Mesenchymal stem cell (in vitro differentiated cells and primary cell): ENCODE measurements at regions not wholly inside any gene's neighbourhood (a gene's known extent, or its start where the extent isn't known, plus 50 kb on each side); places are given as distances from the start of the nearest gene placed in this dataset.

Experiments used
- DNase-seq: peaks from one replicate; pipeline ENCODE4 v3.0.0-alpha.2; 2013
- H2AFZ ChIP-seq: one replicate; pipeline ENCODE4 v1.6.1; 2013; ENCODE audit warnings: low read depth, mild to moderate bottlenecking, control low read depth, inconsistent platforms, low read length, moderate library complexity
- H2AK5ac ChIP-seq: 2 replicates; pipeline ENCODE4 v1.6.1; 2013; ENCODE audit warnings: low read length, moderate library complexity, mild to moderate bottlenecking, inconsistent platforms; ENCODE audit not compliant: severe bottlenecking
- H2BK120ac ChIP-seq: one replicate; pipeline ENCODE4 v1.6.1; 2013; ENCODE audit warnings: low read depth, mild to moderate bottlenecking, inconsistent platforms, low read length, moderate library complexity
- H2BK12ac ChIP-seq, 2 experiments: one replicate each; pipeline ENCODE4 v1.6.1; 2013; ENCODE audit warnings: inconsistent platforms in 2 of 2, low read length in 2 of 2, mild to moderate bottlenecking in 2 of 2, moderate library complexity in 2 of 2, control low read depth in 1 of 2
- H2BK15ac ChIP-seq: one replicate; pipeline ENCODE4 v1.6.1; 2013; ENCODE audit warnings: mild to moderate bottlenecking, low read depth, inconsistent platforms; ENCODE audit not compliant: poor library complexity, severe bottlenecking
- H2BK5ac ChIP-seq: 2 replicates; pipeline ENCODE4 v1.6.1; 2013; ENCODE audit warnings: low read depth, mild to moderate bottlenecking, low read length, control low read depth, inconsistent platforms; ENCODE audit not compliant: poor library complexity, severe bottlenecking
- H3K14ac ChIP-seq, 2 experiments: one replicate each; pipeline ENCODE4 v1.6.1; 2013; ENCODE audit warnings: inconsistent platforms in 2 of 2, low read length in 2 of 2, control low read depth in 1 of 2, mild to moderate bottlenecking in 1 of 2, moderate library complexity in 1 of 2
- H3K18ac ChIP-seq, 2 experiments: one replicate each; pipeline ENCODE4 v1.6.1; 2013; ENCODE audit warnings: inconsistent platforms in 2 of 2, low read length in 2 of 2, control low read depth in 1 of 2, low read depth in 1 of 2, mild to moderate bottlenecking in 1 of 2
- H3K23ac ChIP-seq, 2 experiments: one replicate each; pipeline ENCODE4 v1.6.1; 2013; ENCODE audit warnings: inconsistent platforms in 2 of 2, low read length in 2 of 2, mild to moderate bottlenecking in 2 of 2, moderate library complexity in 2 of 2, control low read depth in 1 of 2
- H3K27ac ChIP-seq: 2 replicates; pipeline ENCODE4 v1.5.1; 2013; ENCODE audit warnings: mild to moderate bottlenecking, moderate library complexity, low read length, control low read depth, inconsistent platforms; ENCODE audit not compliant: poor library complexity, severe bottlenecking
- H3K27me3 ChIP-seq, 2 experiments: 2 replicates each; pipeline versions ENCODE4 v1.6.1 to v1.7.0; 2013; ENCODE audit warnings: low read length in 2 of 2, mild to moderate bottlenecking in 2 of 2, moderate library complexity in 2 of 2, control low read depth in 1 of 2, inconsistent platforms in 1 of 2; ENCODE audit not compliant: control insufficient read depth in 1 of 2, insufficient read depth in 1 of 2
- H3K36me3 ChIP-seq, 2 experiments: 2 replicates each; pipeline versions ENCODE4 v1.6.1 to v1.7.0; 2013; ENCODE audit warnings: low read length in 2 of 2, control low read depth in 1 of 2, inconsistent platforms in 1 of 2, low read depth in 1 of 2, mild to moderate bottlenecking in 1 of 2; ENCODE audit not compliant: insufficient read depth in 2 of 2, control insufficient read depth in 1 of 2
- H3K4ac ChIP-seq, 2 experiments: one replicate each; pipeline ENCODE4 v1.6.1; 2013; ENCODE audit warnings: inconsistent platforms in 2 of 2, low read length in 2 of 2, mild to moderate bottlenecking in 2 of 2, moderate library complexity in 2 of 2, control low read depth in 1 of 2, low read depth in 1 of 2
- H3K4me1 ChIP-seq: 2 replicates; pipeline ENCODE4 v1.6.1; 2013; ENCODE audit warnings: low read depth, low read length, control low read depth; ENCODE audit not compliant: control insufficient read depth, insufficient read depth
- H3K4me2 ChIP-seq: 2 replicates; pipeline ENCODE4 v1.6.1; 2013; ENCODE audit warnings: low read length, mild to moderate bottlenecking, inconsistent platforms; ENCODE audit not compliant: poor library complexity, severe bottlenecking
- H3K4me3 ChIP-seq, 2 experiments: 2 replicates each; pipeline versions ENCODE4 v1.5.1 to v1.7.0; 2013; ENCODE audit warnings: low read length in 2 of 2, mild to moderate bottlenecking in 2 of 2, control low read depth in 1 of 2, low read depth in 1 of 2; ENCODE audit not compliant: insufficient read depth in 1 of 2
- H3K79me1 ChIP-seq: replicated peaks from 2 replicates; pipeline ENCODE4 v1.6.1; 2013; ENCODE audit warnings: mild to moderate bottlenecking, control low read depth, low read length, inconsistent platforms; ENCODE audit not compliant: poor library complexity, severe bottlenecking
- H3K9ac ChIP-seq: 2 replicates; pipeline ENCODE4 v1.7.0; 2013; ENCODE audit warnings: mild to moderate bottlenecking, low read length, moderate library complexity
- H3K9me3 ChIP-seq: 2 replicates; pipeline ENCODE4 v1.7.0; 2013; ENCODE audit warnings: mild to moderate bottlenecking, low read length; ENCODE audit not compliant: control insufficient read depth
- H4K8ac ChIP-seq: one replicate; pipeline ENCODE4 v1.6.1; 2013; ENCODE audit warnings: inconsistent platforms, mild to moderate bottlenecking, low read length, moderate library complexity
- H4K91ac ChIP-seq: one replicate; pipeline ENCODE4 v1.6.1; 2013; ENCODE audit warnings: mild to moderate bottlenecking, low read length, inconsistent platforms
- WGBS: methylation state at CpG from one replicate; pipeline ENCODE4 v1.1.7; 2013; ENCODE audit warnings: mixed read lengths; 5-methylcytosine and 5-hydroxymethylcytosine counted together

DNA sequence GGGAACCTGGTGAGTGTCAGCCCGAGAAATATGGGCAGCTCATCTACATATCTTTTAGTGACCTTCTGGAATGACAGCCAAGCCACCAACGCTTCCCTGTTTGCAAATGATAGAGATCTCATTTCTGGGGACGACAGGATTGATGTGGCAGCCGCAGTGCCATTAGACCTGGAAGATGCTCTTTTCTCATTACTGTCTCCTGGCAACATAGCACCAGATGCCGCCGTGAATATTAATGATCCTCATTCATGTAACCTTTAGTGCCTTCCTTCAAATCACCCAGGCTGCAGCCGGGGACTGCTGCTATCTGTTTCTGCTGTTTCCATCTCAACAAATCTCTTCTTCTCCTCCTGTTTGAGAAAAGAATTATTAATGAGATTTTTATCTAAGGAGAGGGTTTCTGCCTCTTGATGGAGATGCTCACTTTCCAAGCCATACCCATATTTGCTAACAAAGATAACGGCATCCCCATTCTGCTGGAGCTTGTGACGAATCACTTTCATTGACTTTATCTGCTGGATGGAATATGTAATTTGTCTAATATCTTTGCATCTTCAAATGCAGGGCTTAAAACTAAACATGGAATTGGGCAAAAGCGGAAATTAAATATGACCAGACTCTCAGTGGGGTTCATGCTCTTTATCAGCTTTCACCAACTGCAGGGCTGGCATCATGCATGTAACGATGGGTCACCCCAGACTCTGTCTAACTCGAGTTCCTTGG, 74.8 kb upstream of the KIF16B start:
- Histone ChIP-seq H2BK120ac (no peak overlapping the region), H3K4me3 (no peak overlapping the region), H3K9me3 (no peaks in the 10 kb centered on the region), H3K14ac (no peak overlapping the region), H3K4me1 (no peaks in the 10 kb centered on the region), H3K18ac (no peak overlapping the region), H3K27ac (no peak overlapping the region), H3K23ac (no peak overlapping the region), H3K4ac (no peak overlapping the region), H4K8ac (no peak overlapping the region), H3K9ac (no peak overlapping the region), H2BK12ac (no peak overlapping the region), H2BK15ac (no peak overlapping the region), H2BK5ac (no peak overlapping the region), H3K79me1 (no peaks in the 10 kb centered on the region), H3K36me3 (no peaks in the 10 kb centered on the region), H2AK5ac (no peak overlapping the region), H3K27me3 (peaks cover 0 to 18% of the 10 kb centered on the region in 2 experiments), H3K4me2 (no peak overlapping the region), H2AFZ (no peak overlapping the region), H4K91ac (no peak overlapping the region)
- 64% methylated on average over 9 of the region's 12 CpGs for WGBS
- no peak for DNase-seq

DNA sequence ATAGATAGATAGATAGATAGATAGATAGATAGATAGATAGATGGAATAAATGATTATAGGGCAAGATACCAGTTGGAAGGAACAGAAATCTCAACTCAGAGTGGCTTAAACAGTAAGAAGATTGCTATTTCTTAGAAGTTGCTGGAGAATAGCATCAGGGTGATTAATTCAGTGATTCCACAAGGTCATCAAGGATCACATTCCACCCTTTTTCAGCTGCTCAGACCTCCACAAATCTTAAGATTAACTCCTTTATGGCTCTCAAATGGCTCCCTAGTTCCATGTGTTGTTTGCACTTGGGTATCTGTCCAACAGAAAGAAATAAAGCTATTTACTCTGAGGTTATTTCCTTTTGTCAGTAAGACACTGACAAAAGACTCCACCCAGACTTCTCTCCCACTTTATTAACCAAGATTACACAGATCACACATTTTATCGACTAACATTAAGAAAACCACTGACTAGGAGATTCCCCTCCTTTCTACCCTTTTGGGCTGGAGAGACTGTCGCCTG, 68.3 kb upstream of the KIF16B start:
- Histone ChIP-seq H3K27me3 (no peaks in the 10 kb centered on the region), H4K91ac (no peak overlapping the region), H4K8ac (no peak overlapping the region), H2AK5ac (no peak overlapping the region), H3K27ac (no peak overlapping the region), H2BK15ac (no peak overlapping the region), H3K4me2 (no peak overlapping the region), H3K9me3 (no peaks in the 10 kb centered on the region), H2AFZ (no peak overlapping the region), H3K79me1 (no peaks in the 10 kb centered on the region), H3K14ac (no peak overlapping the region), H3K4me1 (peaks cover 7% of the 10 kb centered on the region), H3K36me3 (no peaks in the 10 kb centered on the region), H2BK120ac (no peak overlapping the region), H3K4ac (no peak overlapping the region), H3K4me3 (no peak overlapping the region), H2BK12ac (no peak overlapping the region), H3K18ac (no peak overlapping the region), H3K23ac (no peak overlapping the region), H2BK5ac (no peak overlapping the region), H3K9ac (no peak overlapping the region)
- no peak for DNase-seq
- 94% methylated on average over 2 of the region's 2 CpGs for WGBS

DNA sequence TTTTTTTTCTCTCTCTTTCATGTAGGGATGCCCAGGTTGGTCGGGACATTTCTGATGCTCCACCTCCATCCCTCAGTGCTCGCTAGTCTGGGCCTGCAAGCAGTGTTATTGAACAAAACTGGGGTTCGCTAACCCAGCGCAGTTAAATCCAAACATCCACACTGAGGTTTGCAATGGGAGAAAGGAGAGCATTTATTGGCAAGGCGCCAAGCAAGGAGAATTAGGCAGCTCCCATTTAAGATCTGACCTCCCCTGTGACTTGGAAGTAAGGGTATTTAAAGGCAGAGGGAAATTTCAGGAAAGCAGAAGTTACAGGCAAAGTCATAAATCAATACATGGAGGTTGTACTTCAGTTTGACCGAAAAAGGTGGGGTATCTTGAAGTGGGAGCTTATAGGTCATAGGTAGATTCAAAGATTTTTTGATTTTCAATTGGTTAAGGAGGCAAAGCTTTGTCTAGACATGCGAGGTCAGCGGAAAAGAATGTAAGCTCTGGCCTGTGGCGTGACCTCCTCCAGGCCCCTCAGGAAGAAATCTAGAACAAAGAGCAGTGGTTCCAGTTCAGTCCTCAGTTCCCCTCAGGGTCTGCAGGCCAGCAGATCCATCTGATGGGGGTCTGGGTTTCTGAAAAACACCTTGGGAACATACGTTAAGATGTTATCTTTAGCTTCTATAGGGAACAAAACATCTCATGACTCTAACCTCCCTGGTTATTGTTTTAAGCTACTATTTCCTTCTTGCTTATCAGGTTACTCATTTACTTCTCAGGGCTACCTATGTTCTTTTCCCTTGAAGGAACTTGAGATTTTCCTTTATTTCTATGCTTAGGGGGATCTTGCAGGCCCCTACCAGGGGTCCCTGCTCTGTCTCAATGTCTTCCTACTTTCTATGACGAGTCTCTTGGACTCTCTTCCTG, 66.0 kb upstream of the KIF16B start:
- Histone ChIP-seq H3K4me1 (peaks cover 7% of the 10 kb centered on the region), H3K9ac (no peak overlapping the region), H3K36me3 (no peaks in the 10 kb centered on the region), H4K91ac (no peak overlapping the region), H3K4me3 (no peak overlapping the region), H3K23ac (no peak overlapping the region), H3K14ac (no peak overlapping the region), H2BK15ac (no peak overlapping the region), H4K8ac (no peak overlapping the region), H3K9me3 (no peaks in the 10 kb centered on the region), H2AFZ (no peak overlapping the region), H3K18ac (no peak overlapping the region), H3K79me1 (no peaks in the 10 kb centered on the region), H2BK120ac (no peak overlapping the region), H3K27ac (no peak overlapping the region), H3K4ac (no peak overlapping the region), H2AK5ac (no peak overlapping the region), H2BK12ac (no peak overlapping the region), H3K27me3 (no peaks in the 10 kb centered on the region), H2BK5ac (peak overlapping the region; percentile 44), H3K4me2 (no peak overlapping the region)
- DNase-seq = no peak
- 82% methylated on average over 11 of the region's 11 CpGs for WGBS

DNA sequence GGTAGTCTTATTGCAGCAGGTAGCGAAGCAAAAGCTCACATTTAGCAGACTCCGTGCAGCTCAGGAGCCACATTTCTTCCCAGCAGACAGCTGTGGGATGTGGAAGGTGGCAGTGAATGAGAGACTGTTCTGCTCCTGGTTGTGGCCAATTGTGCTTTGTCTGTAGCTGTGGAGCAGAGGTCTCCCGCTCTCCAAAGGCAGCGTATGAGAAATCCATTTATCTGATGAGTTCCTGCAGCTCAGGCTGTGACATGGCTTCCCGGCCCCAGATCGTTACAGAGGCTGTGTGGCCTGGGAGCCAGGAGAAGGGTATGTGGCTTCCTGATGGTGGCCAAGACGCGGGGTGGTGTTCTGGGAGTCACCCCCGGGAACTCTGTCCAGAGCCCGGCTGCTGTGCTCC, 64.5 kb upstream of the KIF16B start:
- Histone ChIP-seq H3K79me1 (no peaks in the 10 kb centered on the region), H3K4me1 (peaks cover 7% of the 10 kb centered on the region), H3K14ac (no peak overlapping the region), H3K18ac (no peak overlapping the region), H3K23ac (no peak overlapping the region), H3K27ac (no peak overlapping the region), H3K36me3 (no peaks in the 10 kb centered on the region), H2AFZ (no peak overlapping the region), H3K4me3 (no peak overlapping the region), H2BK5ac (no peak overlapping the region), H3K9me3 (no peaks in the 10 kb centered on the region), H2AK5ac (no peak overlapping the region), H3K4me2 (no peak overlapping the region), H4K8ac (no peak overlapping the region), H2BK15ac (no peak overlapping the region), H3K4ac (no peak overlapping the region), H3K27me3 (no peaks in the 10 kb centered on the region), H2BK120ac (no peak overlapping the region), H4K91ac (no peak overlapping the region), H3K9ac (no peak overlapping the region), H2BK12ac (no peak overlapping the region)
- DNase-seq = no peak
- WGBS = 91% methylated on average over 10 of the region's 10 CpGs
